ENCODE measurements at regions not wholly inside any gene's neighbourhood (a gene's known extent, or its start where the extent isn't known, plus 50 kb on each side); places are given as distances from the start of the nearest gene placed in this dataset.

DNA sequence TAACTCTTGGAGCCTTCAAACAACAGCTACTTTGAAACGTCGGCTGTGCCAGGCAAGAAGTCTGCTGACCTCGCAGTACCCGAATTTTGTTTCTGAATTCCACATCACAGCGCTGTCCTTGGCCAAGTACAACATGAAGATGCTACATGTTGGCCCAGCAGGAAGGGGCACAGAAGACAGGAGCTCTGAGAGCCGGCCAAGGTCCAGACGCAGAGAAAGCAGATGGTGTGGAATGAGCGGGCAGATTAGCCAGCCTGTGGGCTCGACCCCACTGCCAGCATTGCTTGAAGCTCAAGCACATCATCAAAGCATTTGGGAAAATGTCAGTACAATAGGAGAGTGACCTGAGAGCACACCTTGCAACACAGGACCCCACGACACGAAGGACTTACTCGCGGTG is 64.5 kb downstream of the FZD10 start:
- TF ChIP-seq, protein P1, sequence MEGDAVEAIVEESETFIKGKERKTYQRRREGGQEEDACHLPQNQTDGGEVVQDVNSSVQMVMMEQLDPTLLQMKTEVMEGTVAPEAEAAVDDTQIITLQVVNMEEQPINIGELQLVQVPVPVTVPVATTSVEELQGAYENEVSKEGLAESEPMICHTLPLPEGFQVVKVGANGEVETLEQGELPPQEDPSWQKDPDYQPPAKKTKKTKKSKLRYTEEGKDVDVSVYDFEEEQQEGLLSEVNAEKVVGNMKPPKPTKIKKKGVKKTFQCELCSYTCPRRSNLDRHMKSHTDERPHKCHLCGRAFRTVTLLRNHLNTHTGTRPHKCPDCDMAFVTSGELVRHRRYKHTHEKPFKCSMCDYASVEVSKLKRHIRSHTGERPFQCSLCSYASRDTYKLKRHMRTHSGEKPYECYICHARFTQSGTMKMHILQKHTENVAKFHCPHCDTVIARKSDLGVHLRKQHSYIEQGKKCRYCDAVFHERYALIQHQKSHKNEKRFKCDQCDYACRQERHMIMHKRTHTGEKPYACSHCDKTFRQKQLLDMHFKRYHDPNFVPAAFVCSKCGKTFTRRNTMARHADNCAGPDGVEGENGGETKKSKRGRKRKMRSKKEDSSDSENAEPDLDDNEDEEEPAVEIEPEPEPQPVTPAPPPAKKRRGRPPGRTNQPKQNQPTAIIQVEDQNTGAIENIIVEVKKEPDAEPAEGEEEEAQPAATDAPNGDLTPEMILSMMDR (IDR thresholded peaks at IDR 0.05; ENCODE audit: low read length) = no peak
- no peak for TF ChIP-seq EZH2 (optimal IDR thresholded peaks at IDR 0.05; ENCODE audit: low read depth, low read length)

Measured in MM.1S (cell line).